Activated CD8-positive, alpha-beta T cell treated with anti-CD3 and anti-CD28 coated beads for 36 hours (primary cell): ENCODE measurements at regions not wholly inside any gene's neighbourhood (a gene's known extent, or its start where the extent isn't known, plus 50 kb on each side); places are given as distances from the start of the nearest gene placed in this dataset.

Experiments
- ATAC-seq: fragments of 200-7000 bp; cut with Tn5 transposase; one replicate; pipeline ENCODE4 v1.10.0; 2021; ENCODE audit warnings: mild to moderate bottlenecking, moderate library complexity
- CTCF ChIA-PET: fragments of 350-600 bp; sonication (Branson Sonifier 250); formaldehyde crosslinking; loops from one replicate; lab custom pipeline; 2021; ENCODE audit warnings: antibody characterized with exemption; lab: Charles Lee
- POLR2A ChIA-PET: fragments of 350-600 bp; sonication (Branson Sonifier 250); formaldehyde crosslinking; loops from one replicate; lab custom pipeline; 2021; ENCODE audit warnings: antibody characterized with exemption; lab: Charles Lee
- DNase-seq: peaks from one replicate; pipeline ENCODE4 v3.0.0-alpha.2; 2020
- H3K27ac Mint-ChIP-seq: one replicate; pipeline ENCODE4 v1.8.0; 2021; ENCODE audit warnings: mild to moderate bottlenecking, mixed read lengths
- H3K27me3 Mint-ChIP-seq: one replicate; pipeline ENCODE4 v1.8.0; 2021; ENCODE audit warnings: mixed read lengths
- H3K36me3 Mint-ChIP-seq: one replicate; pipeline ENCODE4 v1.8.0; 2021; ENCODE audit warnings: low read depth, mixed read lengths
- H3K4me1 Mint-ChIP-seq: one replicate; pipeline ENCODE4 v1.8.0; 2021; ENCODE audit warnings: low read depth, mixed read lengths
- H3K4me3 Mint-ChIP-seq: one replicate; pipeline ENCODE4 v1.8.0; 2021; ENCODE audit warnings: mild to moderate bottlenecking, moderate library complexity, mixed read lengths
- H3K9me3 Mint-ChIP-seq: one replicate; pipeline ENCODE4 v1.8.0; 2021; ENCODE audit warnings: mixed read lengths
- CTCF ChIP-seq: fragments of 200-600 bp; IDR thresholded peaks from one replicate; pipeline ENCODE4 v1.8.0; 2022; ENCODE audit warnings: antibody characterized with exemption, mild to moderate bottlenecking
- intact Hi-C: fragments of 100-400 bp; cut with micrococcal nuclease; formaldehyde crosslinking; loops from one replicate; pipeline ENCODE4 v1.10.0; 2022

GRCh38 chr10:94102436-94102835 is 108.7 kb downstream of the PLCE1 start:
- intact Hi-C loops: no loop called here
- ATAC-seq: no peak
- Mint-ChIP-seq H3K27me3 (peaks cover 9% of the 10 kb centered on the region), H3K9me3 (no peaks in the 10 kb centered on the region), H3K4me3 (no peak overlapping the region), H3K4me1 (no peaks in the 10 kb centered on the region), H3K36me3 (no peaks in the 10 kb centered on the region), H3K27ac (no peak overlapping the region)
- no peak for DNase-seq
- ChIA-PET POLR2A (no interaction called here), CTCF (no interaction called here)
- TF ChIP-seq CTCF: no peak

- Mint-ChIP-seq H3K4me1 (no peaks in the 10 kb centered on the region), H3K4me3 (no peak overlapping the region), H3K9me3 (no peaks in the 10 kb centered on the region), H3K27ac (no peak overlapping the region), H3K36me3 (no peaks in the 10 kb centered on the region), H3K27me3 (peaks cover 9% of the 10 kb centered on the region)
- TF ChIP-seq CTCF: no peak
- ATAC-seq: no peak
- no peak for DNase-seq
- CTCF ChIA-PET: no interaction called here
- POLR2A ChIA-PET: no interaction called here
- intact Hi-C loops: no loop called here
These were observed 109.5 kb downstream of the PLCE1 start for GRCh38 chr10:94103192-94103591.

GRCh38 chr10:94103801-94104221 is 110.1 kb downstream of the PLCE1 start:
- H3K36me3 Mint-ChIP-seq: no peaks in the 10 kb centered on the region
- peaks cover 6% of the 10 kb centered on the region for H3K27me3 Mint-ChIP-seq
- CTCF ChIA-PET: no interaction called here
- ATAC-seq (no peak), DNase-seq (no peak)
- no peak for TF ChIP-seq CTCF
- no peak overlapping the region for H3K4me3 Mint-ChIP-seq
- no peaks in the 10 kb centered on the region for H3K9me3 Mint-ChIP-seq
- no peak overlapping the region for H3K27ac Mint-ChIP-seq
- intact Hi-C loops: no loop called here
- POLR2A ChIA-PET: no interaction called here
- no peaks in the 10 kb centered on the region for H3K4me1 Mint-ChIP-seq

- ATAC-seq: no peak
- H3K27ac Mint-ChIP-seq: no peak overlapping the region
These were observed 110.7 kb downstream of the PLCE1 start for GRCh38 chr10:94104316-94105000.

More at GRCh38 chr10:94104316-94105000, 110.7 kb downstream of the PLCE1 start:
- Mint-ChIP-seq H3K4me1 (no peaks in the 10 kb centered on the region), H3K9me3 (no peaks in the 10 kb centered on the region), H3K36me3 (no peaks in the 10 kb centered on the region), H3K27me3 (peaks cover 6% of the 10 kb centered on the region), H3K4me3 (no peak overlapping the region)
- ChIA-PET POLR2A (no interaction called here), CTCF (no interaction called here)
- TF ChIP-seq CTCF: no peak
- intact Hi-C loops: no loop called here
- no peak for DNase-seq
